ENCODE measurements at regions not wholly inside any gene's neighbourhood (a gene's known extent, or its start where the extent isn't known, plus 50 kb on each side); places are given as distances from the start of the nearest gene placed in this dataset.

GRCh38 chr5:101989659-101990058, 306.4 kb downstream of the SLCO4C1 start:
- Histone ChIP-seq H3K27ac (ENCODE audit: low read length) (no peak overlapping the region), H3K36me3 (ENCODE audit: insufficient read depth, low read length) (no peaks in the 10 kb centered on the region), H3K27me3 (ENCODE audit: insufficient read depth, low read depth, low read length) (no peaks in the 10 kb centered on the region), H3K79me2 (replicated peaks; ENCODE audit: insufficient read depth, low read length) (no peaks in the 10 kb centered on the region), H3F3A (ENCODE audit: insufficient read depth, low read length, poor library complexity, severe bottlenecking) (no peaks in the 10 kb centered on the region), H2AFZ (ENCODE audit: low read depth, low read length) (no peak overlapping the region), H3K9me3 (ENCODE audit: low read length) (no peaks in the 10 kb centered on the region), H3K9me2 (ENCODE audit: insufficient read depth, low read length) (no peaks in the 10 kb centered on the region), H4K20me1 (ENCODE audit: insufficient read depth) (no peaks in the 10 kb centered on the region), H3K9ac (ENCODE audit: low read length) (no peak overlapping the region), H3K4me3 (ENCODE audit: low read length) (no peak overlapping the region), H3K4me2 (ENCODE audit: low read length) (no peak overlapping the region)
- TF ChIP-seq POLR2AphosphoS5 (IDR thresholded peaks at IDR 0.05) (no peak), EP300 (conservative IDR thresholded peaks at IDR 0.05; ENCODE audit: poor library complexity, severe bottlenecking) (no peak), MXI1 (conservative IDR thresholded peaks at IDR 0.05; ENCODE audit: poor library complexity, severe bottlenecking) (no peak), TAF1 (IDR thresholded peaks at IDR 0.05; ENCODE audit: low read depth) (no peak), REST (IDR thresholded peaks at IDR 0.05; ENCODE audit: borderline replicate concordance) (no peak), SMC3 (conservative IDR thresholded peaks at IDR 0.05; ENCODE audit: poor library complexity) (no peak), EZH2 (IDR thresholded peaks at IDR 0.05; ENCODE audit: borderline replicate concordance, insufficient read depth, low read length, poor library complexity, severe bottlenecking) (no peak), RAD21 (conservative IDR thresholded peaks at IDR 0.05) (no peak)
- TF ChIP-seq, protein P1, sequence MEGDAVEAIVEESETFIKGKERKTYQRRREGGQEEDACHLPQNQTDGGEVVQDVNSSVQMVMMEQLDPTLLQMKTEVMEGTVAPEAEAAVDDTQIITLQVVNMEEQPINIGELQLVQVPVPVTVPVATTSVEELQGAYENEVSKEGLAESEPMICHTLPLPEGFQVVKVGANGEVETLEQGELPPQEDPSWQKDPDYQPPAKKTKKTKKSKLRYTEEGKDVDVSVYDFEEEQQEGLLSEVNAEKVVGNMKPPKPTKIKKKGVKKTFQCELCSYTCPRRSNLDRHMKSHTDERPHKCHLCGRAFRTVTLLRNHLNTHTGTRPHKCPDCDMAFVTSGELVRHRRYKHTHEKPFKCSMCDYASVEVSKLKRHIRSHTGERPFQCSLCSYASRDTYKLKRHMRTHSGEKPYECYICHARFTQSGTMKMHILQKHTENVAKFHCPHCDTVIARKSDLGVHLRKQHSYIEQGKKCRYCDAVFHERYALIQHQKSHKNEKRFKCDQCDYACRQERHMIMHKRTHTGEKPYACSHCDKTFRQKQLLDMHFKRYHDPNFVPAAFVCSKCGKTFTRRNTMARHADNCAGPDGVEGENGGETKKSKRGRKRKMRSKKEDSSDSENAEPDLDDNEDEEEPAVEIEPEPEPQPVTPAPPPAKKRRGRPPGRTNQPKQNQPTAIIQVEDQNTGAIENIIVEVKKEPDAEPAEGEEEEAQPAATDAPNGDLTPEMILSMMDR (IDR thresholded peaks at IDR 0.05; ENCODE audit: poor library complexity, severe bottlenecking): no peak

DNA sequence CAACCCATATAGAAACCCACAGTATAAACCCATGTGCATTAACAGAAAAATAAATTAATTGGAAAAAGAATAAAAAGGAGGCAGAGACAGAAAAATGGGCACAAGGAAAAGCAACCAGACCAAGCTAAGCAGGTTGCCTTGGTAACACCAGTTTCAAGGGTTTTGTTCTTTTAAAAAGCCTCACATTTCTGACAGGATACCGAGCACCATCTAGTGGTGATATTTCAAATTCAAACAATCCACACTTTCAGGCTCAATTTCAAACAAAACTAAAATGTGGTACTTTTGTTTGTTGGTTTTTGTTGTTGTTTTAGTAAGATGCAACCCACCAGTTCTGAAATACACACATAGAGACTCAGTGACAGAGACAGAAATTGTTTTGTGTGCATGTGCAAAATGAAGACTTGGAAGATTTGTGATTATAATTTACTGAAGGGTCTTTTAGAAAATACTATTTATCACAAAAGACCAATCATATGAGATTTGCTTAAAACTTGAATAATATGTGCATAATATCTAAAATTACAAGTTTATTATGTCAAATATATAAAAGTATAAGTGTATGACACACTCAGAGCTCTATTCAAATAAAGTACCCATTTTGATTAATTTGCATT, 318.2 kb downstream of the SLCO4C1 start:
- Histone ChIP-seq H3K9me3 (ENCODE audit: low read length) (no peaks in the 10 kb centered on the region), H3K4me3 (ENCODE audit: low read length) (no peak overlapping the region), H3K27me3 (ENCODE audit: insufficient read depth, low read depth, low read length) (no peaks in the 10 kb centered on the region), H3K36me3 (ENCODE audit: insufficient read depth, low read length) (no peaks in the 10 kb centered on the region), H3K27ac (ENCODE audit: low read length) (no peak overlapping the region), H4K20me1 (ENCODE audit: insufficient read depth) (no peaks in the 10 kb centered on the region), H3K4me2 (ENCODE audit: low read length) (no peak overlapping the region), H2AFZ (ENCODE audit: low read depth, low read length) (no peak overlapping the region), H3K79me2 (replicated peaks; ENCODE audit: insufficient read depth, low read length) (no peaks in the 10 kb centered on the region), H3K9me2 (ENCODE audit: insufficient read depth, low read length) (no peaks in the 10 kb centered on the region), H3F3A (ENCODE audit: insufficient read depth, low read length, poor library complexity, severe bottlenecking) (no peaks in the 10 kb centered on the region), H3K9ac (ENCODE audit: low read length) (no peak overlapping the region)
- no peak for TF ChIP-seq TAF1 (IDR thresholded peaks at IDR 0.05; ENCODE audit: low read depth)
- TF ChIP-seq RAD21 (conservative IDR thresholded peaks at IDR 0.05): peak; percentile 89
- no peak for TF ChIP-seq EZH2 (IDR thresholded peaks at IDR 0.05; ENCODE audit: borderline replicate concordance, insufficient read depth, low read length, poor library complexity, severe bottlenecking)
- TF ChIP-seq POLR2AphosphoS5 (IDR thresholded peaks at IDR 0.05): no peak
- TF ChIP-seq EP300 (conservative IDR thresholded peaks at IDR 0.05; ENCODE audit: poor library complexity, severe bottlenecking): peak; percentile 27
- no peak for TF ChIP-seq MXI1 (conservative IDR thresholded peaks at IDR 0.05; ENCODE audit: poor library complexity, severe bottlenecking)
- no peak for TF ChIP-seq REST (IDR thresholded peaks at IDR 0.05; ENCODE audit: borderline replicate concordance)
- TF ChIP-seq, protein P1 (IDR thresholded peaks at IDR 0.05; ENCODE audit: poor library complexity, severe bottlenecking): peak; percentile 89
- TF ChIP-seq SMC3 (conservative IDR thresholded peaks at IDR 0.05; ENCODE audit: poor library complexity): peak; percentile 85
